ENCODE measurements at regions not wholly inside any gene's neighbourhood (a gene's known extent, or its start where the extent isn't known, plus 50 kb on each side); places are given as distances from the start of the nearest gene placed in this dataset.

DNA sequence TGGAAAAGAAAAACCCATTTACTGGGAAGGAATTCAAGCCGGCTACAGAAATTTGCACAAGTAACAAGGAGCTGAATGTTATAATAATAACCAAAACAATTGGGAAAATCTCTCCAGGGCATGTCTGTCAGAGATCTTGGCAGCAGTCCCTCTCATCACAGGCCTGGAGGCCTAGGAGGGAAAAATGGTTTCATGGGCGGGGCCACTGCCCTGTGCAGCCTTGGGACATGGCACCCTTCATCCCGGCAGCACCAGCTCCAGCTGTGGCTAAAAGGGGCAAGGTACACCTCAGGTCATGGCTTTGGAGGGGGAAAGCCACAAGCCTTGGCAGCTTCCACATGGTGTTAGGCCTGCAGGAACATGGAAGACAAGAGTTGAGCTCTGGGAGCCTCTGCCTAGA is 513.1 kb upstream of the CNKSR2 start:
- DNase-seq: no peak

DNA sequence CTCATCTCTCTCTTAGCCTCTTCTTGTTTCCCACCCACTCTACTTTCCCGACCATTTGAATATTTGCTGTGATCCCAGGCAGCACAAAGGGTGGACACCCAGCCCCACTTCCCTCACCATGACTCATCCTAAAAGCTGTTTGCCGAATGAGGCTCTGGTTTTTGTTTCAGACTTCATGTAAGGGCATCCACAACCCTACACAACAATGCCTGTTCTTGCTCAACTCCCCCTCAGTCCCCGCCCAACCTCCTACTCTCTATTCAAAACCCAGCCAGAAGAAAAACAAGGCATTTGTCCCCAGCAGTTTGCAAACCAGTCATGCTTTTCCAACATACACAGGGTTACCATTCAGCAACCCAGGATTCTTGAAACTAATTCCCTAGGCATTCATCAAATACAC is 516.5 kb upstream of the CNKSR2 start:
- peak; percentile 0 for DNase-seq

DNA sequence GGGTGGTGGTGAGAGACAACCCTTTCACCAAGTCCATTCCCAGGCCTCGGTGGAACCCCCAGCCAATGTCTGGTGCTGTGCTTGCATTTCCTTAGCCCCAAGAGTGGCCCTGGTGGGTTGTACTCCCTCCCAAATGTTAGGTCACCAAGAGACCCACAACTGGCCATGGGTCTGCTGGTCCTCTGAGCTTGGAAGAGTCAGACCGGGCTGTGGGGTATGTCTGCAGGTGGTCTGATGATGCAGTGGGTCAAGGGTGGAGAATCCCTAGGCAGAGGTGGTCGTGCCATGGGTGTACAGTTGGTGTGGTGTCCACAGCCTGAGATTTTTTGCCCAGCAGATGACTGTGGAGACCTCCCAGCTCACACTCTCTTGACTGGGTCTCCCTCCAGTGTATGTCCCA is 535.7 kb upstream of the CNKSR2 start:
- no peak for DNase-seq

DNA sequence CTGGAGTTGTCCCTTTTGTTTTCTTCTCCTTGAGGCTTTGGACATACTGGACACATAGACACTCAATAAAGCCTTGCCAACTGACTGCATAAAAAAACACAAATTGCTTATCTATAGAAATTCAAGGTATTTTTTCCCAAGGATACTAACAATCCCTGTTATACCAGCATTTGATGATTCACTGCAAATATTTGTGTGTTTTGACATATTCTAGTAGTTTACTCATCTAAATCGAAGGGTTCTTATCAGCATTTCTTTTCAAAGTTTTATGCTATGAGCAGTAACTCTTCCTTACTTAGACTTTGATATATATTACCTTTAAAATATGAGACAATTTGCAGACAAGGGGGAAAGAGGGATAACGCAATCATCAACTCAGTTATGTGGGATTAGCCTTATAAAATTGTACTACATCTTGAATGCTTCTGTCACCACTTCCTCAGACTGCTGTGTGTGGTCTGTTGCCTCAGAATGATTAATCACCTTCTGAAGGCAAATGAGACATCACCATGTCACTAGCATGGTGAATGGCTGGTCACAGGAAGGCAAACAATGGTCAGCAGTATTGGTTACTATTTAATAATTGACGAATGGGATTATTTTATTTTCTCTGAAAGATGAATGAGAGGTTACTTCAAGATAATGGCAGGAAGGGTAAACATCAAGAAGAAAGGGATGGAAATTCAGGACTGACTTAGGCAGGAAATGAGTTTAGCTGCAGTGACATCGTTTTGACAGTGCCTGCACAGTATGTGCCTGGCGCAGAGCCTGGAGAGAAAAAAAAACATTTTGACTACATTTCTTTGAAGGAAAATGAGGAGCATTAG is 544.3 kb upstream of the CNKSR2 start:
- DNase-seq: peak; percentile 51

DNA sequence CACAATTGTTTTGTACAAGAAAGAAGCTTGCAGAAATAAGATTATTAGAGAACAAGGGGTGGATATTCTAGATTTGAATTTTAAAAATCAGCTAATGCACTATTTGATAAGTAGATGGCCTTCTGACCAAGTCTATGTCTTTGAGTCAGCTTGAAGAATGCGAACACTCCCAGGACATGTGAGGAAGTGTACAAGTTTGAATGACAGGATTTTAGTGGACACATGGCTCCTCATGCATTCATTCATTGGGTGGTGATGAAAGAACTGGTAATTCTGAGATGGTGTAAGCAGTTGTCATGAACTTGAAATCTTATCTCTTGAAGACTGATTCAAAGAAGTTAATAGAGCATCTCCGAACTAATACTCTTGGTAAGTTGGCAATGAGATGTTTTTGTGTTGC is 548.2 kb upstream of the CNKSR2 start:
- no peak for DNase-seq

DNA sequence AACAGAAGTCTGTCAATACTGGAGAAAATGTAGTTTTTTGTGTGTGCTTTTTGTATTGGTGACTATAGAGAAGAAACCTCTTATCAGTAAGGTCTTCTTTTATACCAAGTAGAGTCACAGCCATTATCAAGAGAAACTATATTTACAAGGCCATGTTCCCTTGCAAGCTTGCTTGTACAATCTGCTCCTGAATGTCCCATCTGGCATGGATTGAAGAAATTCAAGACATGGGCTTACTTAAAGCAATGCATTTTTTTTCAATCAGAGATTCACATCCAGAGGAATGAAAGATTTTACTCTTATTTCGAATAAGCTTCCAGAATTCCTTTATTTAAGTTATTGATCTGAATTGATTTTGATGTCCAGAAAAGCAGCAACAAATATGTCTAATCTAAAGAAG is 537.3 kb upstream of the RPS6KA3 start:
- DNase-seq: no peak

DNA sequence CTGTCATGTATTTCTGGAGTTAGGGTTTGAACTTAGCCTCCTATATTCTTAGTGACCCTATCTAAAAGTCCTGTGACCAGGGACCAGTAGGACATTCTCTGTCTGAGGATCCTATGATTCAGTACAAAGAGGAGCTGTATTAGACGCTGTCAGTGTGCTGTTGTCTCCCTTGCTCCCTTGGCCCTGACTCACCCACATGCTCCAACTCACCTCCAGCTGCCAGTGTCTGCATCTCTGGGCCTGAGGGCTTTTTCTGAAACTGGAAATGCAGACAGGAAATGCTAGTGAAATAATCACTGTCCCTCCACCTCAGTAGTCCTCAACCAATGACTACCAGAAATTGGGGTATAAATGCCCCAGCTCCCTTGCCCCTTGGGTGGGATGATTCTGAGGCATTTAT is 535.3 kb upstream of the RPS6KA3 start:
- no peak for DNase-seq

DNA sequence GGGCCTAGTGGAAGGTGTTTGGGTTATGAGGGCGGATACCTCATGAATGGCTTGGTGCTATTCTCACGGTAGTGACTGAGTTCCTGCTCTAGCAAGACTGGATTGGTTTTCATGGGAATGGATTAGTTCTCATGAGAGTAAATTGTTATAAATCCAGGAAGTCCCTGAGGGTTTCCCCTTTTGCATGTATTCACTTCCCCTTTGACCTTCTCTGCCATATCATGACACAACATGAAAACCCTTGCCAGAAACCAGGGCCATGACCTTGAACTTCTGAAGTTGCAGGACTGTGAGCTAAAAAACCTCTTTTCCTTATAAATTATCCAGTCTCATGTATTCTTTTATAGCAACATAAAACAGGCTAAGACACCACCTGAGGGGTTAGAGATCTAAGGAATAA is 529.7 kb upstream of the RPS6KA3 start:
- DNase-seq: no peak

DNA sequence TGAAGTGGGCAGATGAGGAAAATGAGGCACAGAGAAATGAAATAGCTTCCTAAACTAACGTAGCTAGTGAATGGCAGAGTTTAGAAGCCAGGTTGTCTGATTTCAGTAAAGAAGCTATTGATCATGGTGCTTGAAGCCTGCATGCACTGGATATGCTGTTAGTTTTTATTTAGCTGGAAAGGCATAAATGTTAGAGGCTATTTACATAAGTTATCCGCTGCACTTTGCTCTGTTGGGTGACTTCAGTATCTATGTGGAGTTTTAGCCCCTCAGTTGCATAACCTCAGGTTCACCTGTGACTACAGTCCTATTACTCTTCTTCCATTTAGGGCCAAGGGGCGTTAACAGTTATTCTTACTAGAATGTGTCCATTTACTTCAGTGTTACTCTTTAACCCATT is 522.4 kb upstream of the RPS6KA3 start:
- DNase-seq: no peak

DNA sequence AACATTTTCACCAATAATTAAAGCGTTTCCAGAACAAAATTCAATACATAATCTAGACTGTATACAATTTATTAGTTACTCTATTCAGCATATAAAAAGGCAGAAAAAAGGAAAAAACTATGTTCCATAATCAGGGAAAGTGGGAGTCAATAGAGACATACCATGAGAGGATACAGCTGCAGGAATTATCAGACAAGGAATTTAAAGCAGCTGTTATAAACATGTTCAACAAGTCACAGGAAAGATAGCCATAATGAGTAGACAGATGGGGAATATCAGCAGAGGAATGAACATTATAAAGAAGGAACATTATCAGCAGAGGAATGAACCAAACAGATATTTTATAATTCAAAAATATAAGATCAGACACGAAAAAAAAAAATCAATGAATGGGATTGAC is 500.6 kb upstream of the RPS6KA3 start:
- no peak for DNase-seq

DNA sequence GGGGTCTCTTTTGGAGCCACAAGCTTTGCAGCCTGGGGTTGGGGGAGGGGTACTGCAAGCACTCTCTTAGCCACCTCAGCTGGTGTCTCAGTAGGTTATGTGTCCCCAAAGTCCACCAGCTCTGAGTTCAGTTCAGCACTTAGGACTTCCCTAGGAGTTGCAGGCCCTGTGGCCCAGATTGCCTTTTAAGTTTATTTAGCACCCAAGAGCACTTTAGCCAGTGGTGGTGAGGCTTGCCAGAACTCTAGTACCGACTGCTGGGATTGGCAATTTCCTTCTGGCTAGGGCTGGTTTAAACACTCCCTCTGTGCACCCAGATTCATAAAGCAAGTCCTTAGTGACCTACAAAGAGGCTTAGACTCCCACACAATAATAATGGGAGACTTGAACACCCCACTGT is 489.9 kb upstream of the RPS6KA3 start:
- no peak for DNase-seq

DNA sequence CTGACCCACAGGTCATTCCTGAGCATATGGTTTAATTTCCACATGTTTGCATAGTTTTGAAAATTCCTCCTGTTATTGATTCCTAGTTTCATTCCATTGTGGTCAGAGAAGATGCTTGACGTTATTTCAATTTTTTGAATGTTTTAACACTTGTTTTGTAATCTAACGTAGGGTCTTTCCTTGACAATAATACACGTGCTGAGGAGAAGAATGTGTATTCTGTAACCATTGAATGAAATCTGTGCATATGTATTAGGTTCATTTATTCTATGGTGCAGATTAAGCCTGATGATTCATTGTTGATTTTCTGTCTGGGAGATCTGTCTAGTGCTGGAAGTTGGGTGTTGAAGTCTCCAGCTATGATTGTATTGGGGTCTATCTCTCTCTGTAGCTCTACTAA is 486.4 kb upstream of the RPS6KA3 start:
- peak; percentile 69 for DNase-seq

DNA sequence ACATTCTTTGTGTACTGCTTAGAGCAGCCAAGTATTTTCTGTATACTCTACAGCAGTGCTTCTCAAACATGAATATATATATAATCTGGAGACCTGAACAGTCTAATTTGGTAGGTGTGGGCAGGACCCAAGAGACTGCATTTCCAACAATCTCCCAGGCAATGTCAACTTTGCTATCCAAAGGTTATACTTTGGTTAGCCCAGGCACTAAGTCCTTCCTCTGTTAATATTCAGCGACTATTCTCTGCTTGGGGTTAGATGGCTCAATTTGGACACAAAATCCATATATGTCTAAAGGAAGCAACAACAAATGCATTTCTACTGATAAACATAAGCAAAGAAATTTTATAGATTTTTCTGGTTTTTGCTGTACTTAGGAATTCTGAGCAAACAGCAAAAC is 480.0 kb upstream of the RPS6KA3 start:
- DNase-seq: no peak

DNA sequence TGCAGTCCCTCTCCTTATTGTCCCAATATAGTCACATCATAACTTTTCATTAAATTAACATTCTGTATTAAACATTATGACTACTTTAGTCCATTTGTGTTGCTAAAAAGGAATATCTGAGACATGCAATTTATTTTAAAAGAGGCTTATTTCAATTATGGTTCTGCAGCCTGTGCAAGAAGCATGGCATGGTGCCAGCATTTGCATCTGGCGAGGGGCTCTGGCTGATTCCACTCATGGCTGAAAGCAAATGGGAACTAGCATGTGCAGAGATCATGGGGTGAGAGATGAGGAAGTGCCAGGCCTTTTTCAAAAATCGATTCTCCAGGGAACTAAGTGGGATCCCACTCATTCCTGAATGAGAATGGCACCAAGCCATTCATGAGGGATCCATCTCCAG is 476.3 kb upstream of the RPS6KA3 start:
- DNase-seq: no peak

DNA sequence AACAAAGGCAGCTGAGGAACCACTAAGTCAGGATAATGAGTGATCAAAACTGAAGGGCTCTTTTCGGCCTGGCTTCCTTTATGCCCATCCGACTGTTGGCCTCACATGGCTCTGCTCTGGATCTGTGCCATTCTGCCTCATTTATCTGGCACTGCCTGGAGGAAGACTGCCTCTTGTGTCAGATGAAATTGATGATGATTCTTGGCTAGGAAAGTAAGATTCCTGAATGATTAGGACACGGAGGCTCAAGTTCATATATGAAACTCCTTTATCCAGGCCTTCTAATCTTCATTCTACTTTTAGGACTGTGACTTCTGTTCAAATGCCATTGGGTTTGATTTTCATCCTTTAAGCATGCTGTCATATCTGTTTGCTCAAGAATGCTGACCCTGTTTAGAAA is 475.4 kb upstream of the RPS6KA3 start:
- DNase-seq: peak; percentile 66

DNA sequence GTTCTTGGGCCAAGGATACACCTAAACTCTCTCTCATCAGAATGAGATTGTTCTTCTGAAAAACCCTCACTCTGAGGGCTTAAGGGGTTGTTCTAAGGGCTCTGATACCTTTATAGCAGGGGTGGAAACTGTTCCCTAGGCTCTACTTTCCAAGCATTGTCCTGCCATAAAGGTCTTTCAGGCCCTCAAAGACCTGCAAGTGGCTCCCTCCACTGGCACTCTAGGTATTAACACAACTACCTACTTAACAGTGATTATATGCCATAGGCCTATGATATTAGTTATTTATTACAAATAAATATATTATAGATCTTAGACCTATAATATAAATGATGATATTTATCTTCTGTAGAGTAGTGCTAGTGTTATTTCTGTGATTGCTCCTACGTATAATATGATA is 473.7 kb upstream of the RPS6KA3 start:
- DNase-seq: no peak

DNA sequence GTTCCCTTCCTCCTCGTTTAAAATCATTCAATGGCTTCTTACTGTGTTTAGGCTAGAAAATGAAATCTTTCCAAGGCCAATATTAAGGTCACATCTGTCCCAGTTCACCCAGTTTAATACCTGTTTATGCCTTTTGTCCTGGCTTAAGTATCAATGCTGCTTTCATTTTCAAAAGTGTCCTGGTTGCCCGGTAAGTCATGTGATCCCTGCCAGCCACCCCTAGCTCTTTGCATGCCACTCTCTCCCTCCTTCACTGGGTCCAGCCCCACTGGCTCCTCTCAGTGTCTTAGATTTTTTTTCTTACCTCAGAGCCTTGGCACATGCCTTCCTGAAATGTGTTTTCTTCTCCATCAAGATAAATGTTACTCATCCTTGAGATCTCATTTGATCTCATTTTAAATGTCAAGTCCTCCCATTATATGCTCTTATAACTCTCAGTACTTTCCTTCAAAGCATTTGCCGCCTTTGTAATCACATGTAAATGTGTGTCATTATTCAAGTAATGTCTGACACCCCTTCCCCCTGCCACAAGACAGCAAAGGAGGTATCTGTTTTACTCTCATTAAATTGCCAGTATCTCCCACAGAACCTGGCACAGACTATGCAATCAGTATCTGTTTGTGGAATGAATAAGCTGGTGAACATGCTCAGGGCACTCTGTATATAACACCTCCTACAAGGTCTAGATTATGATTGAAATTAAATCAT is 472.5 kb upstream of the RPS6KA3 start:
- DNase-seq: no peak

DNA sequence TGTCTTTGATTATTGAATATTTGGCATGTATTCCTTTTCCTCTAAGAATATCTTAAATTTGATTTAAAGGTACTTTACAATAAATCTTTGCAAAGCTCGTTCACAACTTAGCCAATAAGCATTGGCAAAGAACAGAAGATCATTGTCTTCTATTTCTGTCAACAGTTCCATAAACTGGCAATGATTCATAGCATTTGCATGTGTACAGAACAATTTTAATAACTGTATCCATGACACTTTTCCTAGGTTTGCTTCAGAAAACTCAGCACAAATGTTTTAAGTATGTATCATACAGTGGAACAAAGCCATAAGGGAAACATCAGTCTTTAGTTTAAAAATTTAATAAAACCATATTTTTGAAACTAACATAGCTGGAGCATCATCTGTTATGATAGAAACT is 462.7 kb upstream of the RPS6KA3 start:
- peak; percentile 83 for DNase-seq

DNA sequence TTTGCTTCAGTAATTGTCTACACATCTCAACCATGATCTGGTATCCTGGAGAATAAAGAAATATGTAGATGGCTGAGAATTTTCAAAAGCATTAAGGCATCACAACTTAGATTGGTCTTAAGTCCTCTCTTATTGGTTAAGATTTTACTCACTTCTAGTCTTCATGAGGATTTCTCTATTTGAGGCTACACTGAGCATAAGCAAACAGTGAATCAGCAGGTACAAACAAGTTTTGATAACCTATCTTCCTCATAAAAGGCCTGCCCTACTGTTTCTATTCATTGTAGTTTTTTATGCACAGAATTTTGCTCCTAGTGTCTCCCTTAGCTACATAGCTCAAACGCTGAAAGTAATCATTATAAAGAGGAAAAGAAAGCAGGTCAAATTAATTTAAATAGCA is 460.7 kb upstream of the RPS6KA3 start:
- DNase-seq: no peak

DNA sequence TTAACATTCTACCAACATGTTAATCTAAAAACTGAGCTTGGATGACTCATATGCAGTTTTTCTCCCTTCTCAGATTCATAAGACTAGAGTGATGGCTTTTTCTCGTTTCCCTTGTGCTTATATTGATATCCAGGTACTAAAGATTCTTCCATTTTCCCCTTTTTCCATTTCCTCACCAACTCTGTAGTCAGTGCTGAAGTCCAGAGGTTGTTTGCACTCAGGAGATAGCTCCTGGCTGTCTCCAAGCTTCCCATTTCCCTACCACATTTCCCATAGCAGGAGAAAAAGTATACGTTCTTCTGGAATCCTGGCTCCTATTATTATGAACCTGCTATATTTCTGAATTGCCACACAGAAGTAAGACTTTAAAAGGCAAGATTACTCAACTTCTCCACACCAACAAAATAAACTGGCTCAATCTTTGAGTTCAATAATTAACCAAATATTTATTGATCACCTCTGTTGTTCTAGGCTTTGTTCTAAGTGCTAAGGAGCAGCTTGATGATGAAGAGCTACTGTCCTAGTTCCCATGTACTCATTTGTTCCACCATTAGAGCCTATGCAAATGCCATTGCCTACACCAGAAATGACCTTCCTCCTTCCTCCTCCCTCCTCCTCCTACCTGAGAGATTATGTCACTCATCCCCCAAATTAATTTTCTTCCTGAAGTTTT is 454.4 kb upstream of the RPS6KA3 start:
- DNase-seq: no peak

DNA sequence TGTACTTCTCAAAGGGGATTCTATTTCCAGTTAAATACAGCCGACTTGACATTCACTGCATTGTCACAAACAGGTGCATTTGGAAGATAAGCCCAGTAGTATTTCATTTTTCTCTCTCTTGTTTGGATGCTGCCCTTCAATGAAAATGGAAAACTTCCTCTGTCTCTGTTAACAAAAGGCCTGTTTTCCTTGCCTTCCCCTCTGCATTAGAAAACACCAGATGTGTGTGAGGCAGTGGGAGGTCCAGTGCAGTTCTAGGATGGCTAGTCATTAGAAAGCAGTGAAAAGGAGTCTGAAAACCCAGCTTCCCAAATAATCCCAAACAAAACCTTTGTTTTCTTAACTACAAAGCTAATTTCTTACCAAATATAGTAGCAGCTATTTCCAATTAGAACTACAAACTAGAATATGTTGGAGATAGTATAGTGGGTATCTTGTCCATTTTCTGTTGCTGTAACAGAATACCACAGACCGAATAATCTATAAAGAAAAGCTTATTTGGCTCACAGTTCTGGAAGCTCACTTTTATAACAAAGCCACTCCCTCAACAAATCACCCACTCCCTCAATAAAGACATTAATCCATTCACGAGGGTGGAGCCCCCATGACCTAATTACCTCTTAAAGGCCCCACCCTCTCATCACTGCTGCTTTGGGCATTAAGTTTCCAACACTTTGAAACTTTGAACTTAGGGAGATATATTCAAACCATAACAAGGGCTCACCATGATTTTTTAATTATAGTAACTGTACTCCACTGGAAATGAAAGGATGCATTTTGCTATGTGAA is 452.1 kb upstream of the RPS6KA3 start:
- DNase-seq: no peak

DNA sequence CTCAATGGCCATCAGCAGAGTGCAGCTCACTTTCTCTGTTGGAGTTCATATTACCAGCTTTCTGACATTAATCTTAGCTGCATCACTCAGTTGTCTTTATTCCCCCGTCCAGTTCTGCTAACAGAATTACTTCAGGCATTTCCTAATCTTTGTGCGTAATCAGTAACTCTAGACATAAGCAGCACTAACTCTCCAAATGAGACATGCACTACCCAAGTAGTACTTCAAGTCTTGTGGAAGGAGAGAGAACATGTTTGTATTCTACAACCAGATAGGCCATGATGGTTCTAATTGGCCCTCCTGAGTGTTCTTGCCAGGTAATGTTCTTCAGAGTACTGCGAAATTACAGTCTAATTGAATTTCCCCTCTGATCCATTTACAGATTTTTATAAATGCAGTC is 448.5 kb upstream of the RPS6KA3 start:
- DNase-seq: no peak

DNA sequence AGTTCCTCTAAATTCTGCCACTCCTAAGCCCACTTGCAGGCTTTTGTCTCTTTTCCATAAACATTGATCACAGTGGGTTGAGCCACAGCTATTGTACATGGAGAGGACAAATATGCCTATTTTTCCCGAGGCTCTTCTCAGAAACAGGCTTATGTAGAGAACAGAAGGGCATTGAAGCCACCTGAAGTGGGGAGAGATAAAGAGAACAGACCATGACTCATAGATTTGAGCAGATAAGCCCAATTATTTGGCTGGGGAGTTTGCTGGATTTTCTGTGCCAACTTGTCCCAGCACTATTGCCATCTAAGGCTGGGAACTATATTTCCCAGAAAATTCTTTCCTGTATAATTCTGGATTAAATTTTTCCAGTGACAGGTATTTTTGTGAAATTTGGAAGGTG is 446.1 kb upstream of the RPS6KA3 start:
- DNase-seq: no peak
